Coronary artery (tissue), 2 donors: ENCODE measurements at regions not wholly inside any gene's neighbourhood (a gene's known extent, or its start where the extent isn't known, plus 50 kb on each side); places are given as distances from the start of the nearest gene placed in this dataset.

Source experiments
- DNase-seq: peaks from one replicate; pipeline ENCODE4 v3.0.0-alpha.2; 2017; ENCODE audit warnings: low spot score
- H3K27ac ChIP-seq, 2 donors: fragments of 200-600 bp; sonication (generic); one replicate each; pipeline ENCODE4 v1.5.1; 2016 to 2019
- H3K4me3 ChIP-seq: fragments of 200-600 bp; sonication (generic); 2 replicates; pipeline ENCODE4 v1.5.1; 2016; ENCODE audit warnings: mild to moderate bottlenecking, moderate library complexity
- CTCF ChIP-seq: fragments of 200-600 bp; sonication (generic); IDR thresholded peaks from one replicate; pipeline ENCODE4 v1.5.1; 2019; ENCODE audit warnings: antibody characterized with exemption

- DNase-seq = no peak
- H3K27ac ChIP-seq = no peak overlapping the region
- no peak for TF ChIP-seq CTCF
- H3K4me3 ChIP-seq = no peak overlapping the region
Observed at GRCh38 chr6:147710890-147711289, 202.4 kb downstream of the SAMD5 start.

GRCh38 chr6:147711476-147711875 is 203.0 kb downstream of the SAMD5 start:
- H3K4me3 ChIP-seq = no peak overlapping the region
- no peak overlapping the region for H3K27ac ChIP-seq
- DNase-seq = no peak
- TF ChIP-seq CTCF = no peak

GRCh38 chr6:147712841-147713240 is 204.4 kb downstream of the SAMD5 start:
- no peak for DNase-seq
- Histone ChIP-seq H3K4me3 (no peak overlapping the region), H3K27ac (no peak overlapping the region)
- TF ChIP-seq CTCF = no peak

- H3K4me3 ChIP-seq = no peak overlapping the region
- no peak for TF ChIP-seq CTCF
- no peak overlapping the region for H3K27ac ChIP-seq
- no peak for DNase-seq
Observed at GRCh38 chr6:147715035-147715434, 206.5 kb downstream of the SAMD5 start.

- no peak for DNase-seq
- TF ChIP-seq CTCF = no peak
- no peak overlapping the region for H3K27ac ChIP-seq
- H3K4me3 ChIP-seq = no peak overlapping the region
Observed at GRCh38 chr6:147716434-147716833, 207.9 kb downstream of the SAMD5 start.

GRCh38 chr6:147717991-147718390 is 209.5 kb downstream of the SAMD5 start:
- DNase-seq = no peak
- no peak for TF ChIP-seq CTCF
- no peak overlapping the region for H3K4me3 ChIP-seq

GRCh38 chr6:147722158-147722557 is 213.7 kb downstream of the SAMD5 start:
- no peak overlapping the region for H3K4me3 ChIP-seq
- no peak for TF ChIP-seq CTCF
- no peak for DNase-seq
- no peak overlapping the region for H3K27ac ChIP-seq

More at GRCh38 chr6:147717991-147718390, 209.5 kb downstream of the SAMD5 start:
- no peak overlapping the region for H3K27ac ChIP-seq
